HepG2 (cell line): ENCODE measurements at regions not wholly inside any gene's neighbourhood (a gene's known extent, or its start where the extent isn't known, plus 50 kb on each side); places are given as distances from the start of the nearest gene placed in this dataset.

ENCODE experiments used
- ATAC-seq: fragments of 200-7000 bp; cut with Tn5 transposase; 3 replicates; pipeline ENCODE4 v1.9.1; 2020; ENCODE audit warnings: mild to moderate bottlenecking, moderate library complexity
- BruUV-seq: library from RNA; stranded (reverse); fragments of 400-500 nt; replicated peaks from 2 replicates; lab custom pipeline; 2021; lab: Mats Ljungman, UMichigan
- CTCF ChIA-PET: fragments of 300-600 bp; formaldehyde crosslinking; extraction: SDS; loops from one replicate; lab custom pipeline; 2021; ENCODE audit warnings: low total read pairs, inconsistent platforms, low intra/inter-chr PET ratio; lab: Yijun Ruan, JAX
- POLR2A ChIA-PET: fragments of 350-600 bp; sonication (Branson Sonifier 250); formaldehyde crosslinking; loops from one replicate; lab custom pipeline; 2020; ENCODE audit warnings: antibody characterized with exemption, inconsistent platforms; lab: Yijun Ruan, JAX
- DNase-seq: peaks from one replicate; pipeline ENCODE4 v3.0.0-alpha.2; 2015; ENCODE audit warnings: low spot score
- FAIRE-seq: peaks from 3 replicates; lab custom pipeline; 2011; peaks lifted over from hg19 to GRCh38; lab: Jason Lieb, UNC
- H2AFZ ChIP-seq: one replicate; pipeline ENCODE4 v1.6.1; 2011; ENCODE audit warnings: low read length, inconsistent platforms
- H3K27ac ChIP-seq: fragments of 300-600 bp; 3 replicates; pipeline ENCODE4 v1.8.0; 2011; ENCODE audit warnings: mixed run types, mild to moderate bottlenecking, mixed read lengths, low read length, inconsistent platforms; ENCODE audit not compliant: insufficient read depth; ENCODE audit errors: extremely low read length
- H3K27me3 ChIP-seq, 2 experiments: fragments of 200-600 bp in 1 of 2; 2 replicates in 1 of 2; 3 replicates in 1 of 2; pipeline versions ENCODE4 v1.6.0 to v1.8.0; 2011; ENCODE audit warnings: low read length in 2 of 2, mild to moderate bottlenecking in 2 of 2, moderate library complexity in 2 of 2, inconsistent platforms in 1 of 2; ENCODE audit not compliant: insufficient read depth in 2 of 2, control insufficient read depth in 1 of 2
- H3K36me3 ChIP-seq, 2 experiments: fragments of 200-600 bp in 1 of 2; replicated peaks in 1 of 2; 2 replicates in 1 of 2; 3 replicates in 1 of 2; pipeline versions ENCODE4 v1.5.1 to v1.8.0; 2011; ENCODE audit warnings: low read length in 2 of 2, inconsistent platforms in 1 of 2; ENCODE audit not compliant: insufficient read depth in 2 of 2, control insufficient read depth in 1 of 2
- H3K4me1 ChIP-seq: 2 replicates; pipeline ENCODE4 v1.5.1; 2012; ENCODE audit warnings: low read length, inconsistent platforms; ENCODE audit not compliant: insufficient read depth
- H3K4me2 ChIP-seq: 2 replicates; pipeline ENCODE4 v1.6.0; 2011; ENCODE audit warnings: low read depth, low read length, inconsistent platforms
- H3K4me3 ChIP-seq, 3 experiments: fragments of 200-600 bp in 1 of 3; sonication (generic), shearing (Covaris generic) in 1 of 3; replicated peaks in 1 of 3; 2 replicates each; pipeline ENCODE4 v1.5.1; 2011 to 2016; ENCODE audit warnings: low read length in 3 of 3, inconsistent platforms in 2 of 3, low read depth in 2 of 3, mild to moderate bottlenecking in 2 of 3, control low read depth in 1 of 3, mixed read lengths in 1 of 3; ENCODE audit not compliant: insufficient read depth in 1 of 3
- H3K79me2 ChIP-seq: one replicate; pipeline ENCODE4 v1.6.1; 2011; ENCODE audit warnings: low read length, inconsistent platforms; ENCODE audit not compliant: insufficient read depth
- H3K9ac ChIP-seq: 2 replicates; pipeline ENCODE4 v1.6.0; 2011; ENCODE audit warnings: mild to moderate bottlenecking, low read depth, low read length, inconsistent platforms; ENCODE audit not compliant: insufficient read depth
- H3K9me3 ChIP-seq: 2 replicates; pipeline ENCODE4 v1.5.1; 2012; ENCODE audit warnings: mild to moderate bottlenecking, low read length
- H4K20me1 ChIP-seq: 2 replicates; pipeline ENCODE4 v1.6.0; 2011; ENCODE audit warnings: inconsistent platforms, mild to moderate bottlenecking, low read length, moderate library complexity; ENCODE audit not compliant: insufficient read depth
- HNRNPLL ChIP-seq: fragments of 200-400 bp; formaldehyde crosslinking; IDR thresholded peaks from 2 replicates; pipeline ENCODE4 v1.6.1; 2017; ENCODE audit warnings: mild to moderate bottlenecking, low read depth, low read length; ENCODE audit not compliant: poor library complexity, severe bottlenecking
- JARID2 ChIP-seq: sonication (generic); formaldehyde crosslinking; IDR thresholded peaks from 2 replicates; pipeline ENCODE4 v1.8.1; 2023; ENCODE audit warnings: missing genetic modification reagents, inconsistent platforms; ENCODE audit not compliant: insufficient replicate concordance
- KDM1A ChIP-seq: IDR thresholded peaks from 2 replicates; pipeline ENCODE4 v1.6.1; 2016; ENCODE audit warnings: missing compliant biosample characterization
- NBN ChIP-seq: fragments of 450-650 bp; conservative IDR thresholded peaks from 2 replicates; pipeline ENCODE4 v1.6.1; 2017
- ZFP37 ChIP-seq: sonication (generic); formaldehyde crosslinking; IDR thresholded peaks from 2 replicates; pipeline ENCODE4 v1.4.0; 2020; ENCODE audit warnings: missing genetic modification reagents, borderline replicate concordance
- ZKSCAN5 ChIP-seq: sonication (generic); formaldehyde crosslinking; IDR thresholded peaks from 2 replicates; pipeline ENCODE4 v1.5.1; 2020; ENCODE audit warnings: mild to moderate bottlenecking, missing genetic modification reagents
- ZNF12 ChIP-seq: sonication (generic); formaldehyde crosslinking; IDR thresholded peaks from 2 replicates; pipeline ENCODE4 v1.5.0; 2020; ENCODE audit warnings: missing genetic modification reagents
- ZNF207 ChIP-seq: fragments of 450-650 bp; IDR thresholded peaks from 2 replicates; pipeline ENCODE4 v1.6.1; 2016; ENCODE audit warnings: antibody characterized with exemption, borderline replicate concordance
- ZNF3 ChIP-seq: IDR thresholded peaks from 2 replicates; pipeline ENCODE4 v1.7.0; 2017; ENCODE audit warnings: inconsistent platforms
- ZNF501 ChIP-seq: sonication (generic); formaldehyde crosslinking; IDR thresholded peaks from 2 replicates; pipeline ENCODE4 v1.5.1; 2020; ENCODE audit warnings: mild to moderate bottlenecking, moderate library complexity, missing genetic modification reagents
- ZNF672 ChIP-seq: sonication (generic); formaldehyde crosslinking; IDR thresholded peaks from 2 replicates; pipeline ENCODE4 v1.8.1; 2022; ENCODE audit warnings: missing genetic modification reagents
- ZNF720 ChIP-seq: sonication (generic); formaldehyde crosslinking; IDR thresholded peaks from 2 replicates; pipeline ENCODE4 v1.4.0; 2020; ENCODE audit warnings: missing genetic modification reagents
- WGBS: methylation state at CpG from one replicate; pipeline ENCODE4 v1.1.6; 2017; ENCODE audit warnings: low lambda C conversion rate; 5-methylcytosine and 5-hydroxymethylcytosine counted together
- in situ Hi-C: cut with HindIII; loops from 2 replicates; pipeline ENCODE4 v1.10.0; 2017; ENCODE audit warnings: low pct_unique_long_range_greater_than_20kb; ENCODE audit not compliant: extremely low pct_ligation_motif_present
- intact Hi-C: fragments of 100-400 bp; cut with micrococcal nuclease; formaldehyde crosslinking; loops from one replicate; pipeline ENCODE4 v1.10.0; 2022; ENCODE audit not compliant: unreplicated experiment
- TF ChIP-seq, protein P1 (sequence below): sonication (generic); formaldehyde crosslinking; IDR thresholded peaks from 2 replicates; pipeline ENCODE4 v1.5.0; 2020; ENCODE audit warnings: missing genetic modification reagents
- TF ChIP-seq, protein P2 (sequence below): sonication (generic); formaldehyde crosslinking; IDR thresholded peaks from 2 replicates; pipeline ENCODE4 v1.8.0; 2022; ENCODE audit warnings: mild to moderate bottlenecking, missing genetic modification reagents; ENCODE audit not compliant: insufficient replicate concordance
- TF ChIP-seq, protein P3 (sequence below): sonication (generic); formaldehyde crosslinking; IDR thresholded peaks from 2 replicates; pipeline ENCODE4 v1.9.0; 2021; ENCODE audit warnings: missing genetic modification reagents, borderline replicate concordance
- TF ChIP-seq, protein P4 (sequence below): sonication (generic); formaldehyde crosslinking; conservative IDR thresholded peaks from 2 replicates; pipeline ENCODE4 v1.4.0; 2020; ENCODE audit warnings: missing genetic modification reagents
- TF ChIP-seq, protein P5 (sequence below): sonication (generic); formaldehyde crosslinking; IDR thresholded peaks from 2 replicates; pipeline ENCODE4 v1.8.1; 2023; ENCODE audit warnings: mild to moderate bottlenecking, inconsistent platforms, moderate library complexity, missing genetic modification reagents, borderline replicate concordance

DNA sequence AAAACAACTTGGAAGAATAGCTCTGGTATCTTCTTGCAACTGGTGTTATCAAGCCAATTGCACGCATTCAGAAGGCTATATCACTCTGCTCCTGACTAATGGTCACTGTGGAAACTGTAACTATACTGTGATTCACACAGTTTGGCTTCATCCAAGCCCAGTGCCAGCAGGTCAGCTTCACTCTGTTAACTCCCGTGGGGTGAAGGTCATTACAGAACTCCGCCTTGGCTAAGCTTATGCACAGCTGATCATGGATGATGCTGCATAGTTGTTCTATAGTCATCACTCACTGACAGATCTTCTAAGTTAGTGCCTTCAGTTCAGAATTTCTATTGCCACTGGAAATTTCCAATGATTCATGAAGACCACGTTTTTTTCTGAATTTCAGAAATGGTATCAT, 497.2 kb upstream of the NETO1 start:
- WGBS: 9% methylated on average over 4 of the region's 4 CpGs
- DNase-seq (no peak), FAIRE-seq (no peak), ATAC-seq (no peak)
- BruUV-seq: no TSS peak
- Histone ChIP-seq H3K79me2 (no peaks in the 10 kb centered on the region), H3K27me3 (no peaks in the 10 kb centered on the region), H3K36me3 (no peaks in the 10 kb centered on the region), H3K4me2 (no peak overlapping the region), H3K27ac (no peak overlapping the region), H4K20me1 (no peaks in the 10 kb centered on the region), H3K4me3 (no peak overlapping the region), H3K9ac (no peak overlapping the region), H3K4me1 (no peaks in the 10 kb centered on the region), H3K9me3 (no peaks in the 10 kb centered on the region), H2AFZ (no peak overlapping the region)
- in situ Hi-C loops: no loop called here
- intact Hi-C loops: no loop called here
- ChIA-PET POLR2A (no interaction called here), CTCF (no interaction called here)
- TF ChIP-seq ZNF12: no peak
- TF ChIP-seq, protein P1, sequence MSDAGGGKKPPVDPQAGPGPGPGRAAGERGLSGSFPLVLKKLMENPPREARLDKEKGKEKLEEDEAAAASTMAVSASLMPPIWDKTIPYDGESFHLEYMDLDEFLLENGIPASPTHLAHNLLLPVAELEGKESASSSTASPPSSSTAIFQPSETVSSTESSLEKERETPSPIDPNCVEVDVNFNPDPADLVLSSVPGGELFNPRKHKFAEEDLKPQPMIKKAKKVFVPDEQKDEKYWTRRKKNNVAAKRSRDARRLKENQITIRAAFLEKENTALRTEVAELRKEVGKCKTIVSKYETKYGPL: no peak
- TF ChIP-seq ZNF720: no peak
- no peak for TF ChIP-seq NBN
- TF ChIP-seq, protein P2, sequence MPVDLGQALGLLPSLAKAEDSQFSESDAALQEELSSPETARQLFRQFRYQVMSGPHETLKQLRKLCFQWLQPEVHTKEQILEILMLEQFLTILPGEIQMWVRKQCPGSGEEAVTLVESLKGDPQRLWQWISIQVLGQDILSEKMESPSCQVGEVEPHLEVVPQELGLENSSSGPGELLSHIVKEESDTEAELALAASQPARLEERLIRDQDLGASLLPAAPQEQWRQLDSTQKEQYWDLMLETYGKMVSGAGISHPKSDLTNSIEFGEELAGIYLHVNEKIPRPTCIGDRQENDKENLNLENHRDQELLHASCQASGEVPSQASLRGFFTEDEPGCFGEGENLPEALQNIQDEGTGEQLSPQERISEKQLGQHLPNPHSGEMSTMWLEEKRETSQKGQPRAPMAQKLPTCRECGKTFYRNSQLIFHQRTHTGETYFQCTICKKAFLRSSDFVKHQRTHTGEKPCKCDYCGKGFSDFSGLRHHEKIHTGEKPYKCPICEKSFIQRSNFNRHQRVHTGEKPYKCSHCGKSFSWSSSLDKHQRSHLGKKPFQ (CRISPR knock-in tag): no peak
- TF ChIP-seq KDM1A (CRISPR knock-in tag): no peak
- TF ChIP-seq, protein P3, sequence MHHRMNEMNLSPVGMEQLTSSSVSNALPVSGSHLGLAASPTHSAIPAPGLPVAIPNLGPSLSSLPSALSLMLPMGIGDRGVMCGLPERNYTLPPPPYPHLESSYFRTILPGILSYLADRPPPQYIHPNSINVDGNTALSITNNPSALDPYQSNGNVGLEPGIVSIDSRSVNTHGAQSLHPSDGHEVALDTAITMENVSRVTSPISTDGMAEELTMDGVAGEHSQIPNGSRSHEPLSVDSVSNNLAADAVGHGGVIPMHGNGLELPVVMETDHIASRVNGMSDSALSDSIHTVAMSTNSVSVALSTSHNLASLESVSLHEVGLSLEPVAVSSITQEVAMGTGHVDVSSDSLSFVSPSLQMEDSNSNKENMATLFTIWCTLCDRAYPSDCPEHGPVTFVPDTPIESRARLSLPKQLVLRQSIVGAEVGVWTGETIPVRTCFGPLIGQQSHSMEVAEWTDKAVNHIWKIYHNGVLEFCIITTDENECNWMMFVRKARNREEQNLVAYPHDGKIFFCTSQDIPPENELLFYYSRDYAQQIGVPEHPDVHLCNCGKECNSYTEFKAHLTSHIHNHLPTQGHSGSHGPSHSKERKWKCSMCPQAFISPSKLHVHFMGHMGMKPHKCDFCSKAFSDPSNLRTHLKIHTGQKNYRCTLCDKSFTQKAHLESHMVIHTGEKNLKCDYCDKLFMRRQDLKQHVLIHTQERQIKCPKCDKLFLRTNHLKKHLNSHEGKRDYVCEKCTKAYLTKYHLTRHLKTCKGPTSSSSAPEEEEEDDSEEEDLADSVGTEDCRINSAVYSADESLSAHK: no peak
- TF ChIP-seq ZNF501 (CRISPR knock-in tag): no peak
- TF ChIP-seq ZKSCAN5 (CRISPR knock-in tag): no peak
- TF ChIP-seq ZFP37 (CRISPR knock-in tag): no peak
- no peak for TF ChIP-seq HNRNPLL
- TF ChIP-seq, protein P4, sequence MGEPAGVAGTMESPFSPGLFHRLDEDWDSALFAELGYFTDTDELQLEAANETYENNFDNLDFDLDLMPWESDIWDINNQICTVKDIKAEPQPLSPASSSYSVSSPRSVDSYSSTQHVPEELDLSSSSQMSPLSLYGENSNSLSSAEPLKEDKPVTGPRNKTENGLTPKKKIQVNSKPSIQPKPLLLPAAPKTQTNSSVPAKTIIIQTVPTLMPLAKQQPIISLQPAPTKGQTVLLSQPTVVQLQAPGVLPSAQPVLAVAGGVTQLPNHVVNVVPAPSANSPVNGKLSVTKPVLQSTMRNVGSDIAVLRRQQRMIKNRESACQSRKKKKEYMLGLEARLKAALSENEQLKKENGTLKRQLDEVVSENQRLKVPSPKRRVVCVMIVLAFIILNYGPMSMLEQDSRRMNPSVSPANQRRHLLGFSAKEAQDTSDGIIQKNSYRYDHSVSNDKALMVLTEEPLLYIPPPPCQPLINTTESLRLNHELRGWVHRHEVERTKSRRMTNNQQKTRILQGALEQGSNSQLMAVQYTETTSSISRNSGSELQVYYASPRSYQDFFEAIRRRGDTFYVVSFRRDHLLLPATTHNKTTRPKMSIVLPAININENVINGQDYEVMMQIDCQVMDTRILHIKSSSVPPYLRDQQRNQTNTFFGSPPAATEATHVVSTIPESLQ (CRISPR knock-in tag): no peak
- no peak for TF ChIP-seq JARID2 (CRISPR knock-in tag)
- no peak for TF ChIP-seq ZNF207
- TF ChIP-seq ZNF3: no peak
- TF ChIP-seq ZNF672 (CRISPR knock-in tag): no peak
- TF ChIP-seq, protein P5, sequence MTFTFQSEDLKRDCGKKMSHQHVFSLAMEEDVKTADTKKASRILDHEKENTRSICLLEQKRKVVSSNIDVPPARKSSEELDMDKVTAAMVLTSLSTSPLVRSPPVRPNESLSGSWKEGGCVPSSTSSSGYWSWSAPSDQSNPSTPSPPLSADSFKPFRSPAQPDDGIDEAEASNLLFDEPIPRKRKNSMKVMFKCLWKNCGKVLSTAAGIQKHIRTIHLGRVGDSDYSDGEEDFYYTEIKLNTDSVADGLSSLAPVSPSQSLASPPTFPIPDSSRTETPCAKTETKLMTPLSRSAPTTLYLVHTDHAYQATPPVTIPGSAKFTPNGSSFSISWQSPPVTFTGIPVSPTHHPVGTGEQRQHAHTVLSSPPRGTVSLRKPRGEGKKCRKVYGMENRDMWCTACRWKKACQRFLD (CRISPR knock-in tag): no peak
